HG03060 (cell line): ENCODE measurements at regions not wholly inside any gene's neighbourhood (a gene's known extent, or its start where the extent isn't known, plus 50 kb on each side); places are given as distances from the start of the nearest gene placed in this dataset.
"Not testable (repeated sequence)": the region's sequence is repeated elsewhere in the genome, so short reads cannot be mapped to it uniquely, and the experiment has no call there.

Experiments used
- ATAC-seq: cut with Tn5 transposase; IDR thresholded peaks from one replicate; pipeline ENCODE4 v1.9.1; 2021; ENCODE audit warnings: low read depth, moderate number of reproducible peaks; ENCODE audit not compliant: unreplicated experiment

DNA sequence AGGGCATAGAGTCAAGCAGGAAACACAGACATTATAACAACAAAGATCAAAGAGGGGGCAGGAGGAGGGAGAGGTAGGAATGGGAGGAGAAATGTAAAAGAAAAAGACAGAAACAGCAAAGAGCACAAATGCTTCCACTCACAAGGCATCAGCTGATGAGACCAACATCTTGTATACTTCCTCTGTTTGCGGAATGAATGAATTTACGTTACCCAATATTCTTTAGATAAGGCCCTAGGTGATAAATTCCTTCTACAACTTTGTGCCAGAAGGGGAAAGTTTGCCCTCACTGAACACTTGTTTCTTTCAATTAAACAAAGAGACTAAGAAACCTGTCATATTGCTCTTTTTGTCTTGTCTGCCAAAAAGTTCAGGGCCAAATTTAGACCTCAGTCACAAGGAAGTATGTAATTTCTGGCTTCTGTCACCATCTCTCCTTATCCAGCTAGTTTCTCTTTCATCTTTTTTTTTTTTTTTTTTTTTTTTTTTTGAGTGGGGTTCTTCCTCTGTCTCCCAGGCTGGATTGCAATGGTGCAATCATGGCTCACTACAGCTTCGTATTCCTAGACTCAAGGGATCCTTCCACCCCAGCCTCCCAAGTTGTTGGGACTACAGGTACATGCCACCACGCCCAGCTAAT, 116.4 kb upstream of the NANOS1 start:
- no peak for ATAC-seq

DNA sequence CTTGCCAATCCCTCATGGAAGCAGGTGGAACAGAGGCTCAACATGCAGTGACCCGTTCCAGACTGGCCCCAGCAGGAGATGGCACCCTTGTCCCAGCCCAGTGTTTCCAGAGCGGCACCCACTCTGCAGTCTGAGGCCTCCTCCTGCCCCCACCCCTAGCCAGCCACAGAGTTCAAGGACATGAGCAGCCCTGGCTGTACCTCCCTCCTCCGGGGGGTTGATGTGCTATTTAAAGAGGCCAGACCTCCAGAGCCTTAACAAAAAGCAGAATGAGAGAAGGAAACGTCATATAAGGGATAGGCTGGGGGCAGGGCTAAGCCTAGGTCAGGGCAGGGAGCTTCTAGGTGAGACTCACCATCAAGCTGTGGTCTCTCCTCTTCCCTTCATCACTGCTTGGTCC, 115.7 kb upstream of the NANOS1 start:
- ATAC-seq: no peak

DNA sequence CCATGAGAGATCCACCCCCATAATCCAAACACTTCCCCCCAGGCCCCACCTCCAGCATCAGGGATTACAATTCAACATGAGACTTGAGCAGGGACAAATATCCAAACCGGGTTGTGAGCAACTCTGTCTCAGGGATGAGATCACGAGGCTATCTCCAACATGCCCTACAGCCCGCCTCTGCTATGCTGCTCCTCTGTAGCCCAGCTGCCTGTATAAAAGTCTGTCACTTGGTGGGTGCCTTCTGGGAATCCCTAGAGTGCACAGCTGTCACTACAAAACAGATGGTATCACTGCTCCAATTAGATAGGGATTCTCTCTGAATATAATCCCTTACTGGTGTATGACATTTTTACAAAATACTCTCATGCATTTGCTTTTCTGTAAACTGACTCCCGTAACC, 114.9 kb upstream of the NANOS1 start:
- ATAC-seq: no peak

GRCh38 chr10:118915161-118915560, 114.4 kb upstream of the NANOS1 start:
- no peak for ATAC-seq

DNA sequence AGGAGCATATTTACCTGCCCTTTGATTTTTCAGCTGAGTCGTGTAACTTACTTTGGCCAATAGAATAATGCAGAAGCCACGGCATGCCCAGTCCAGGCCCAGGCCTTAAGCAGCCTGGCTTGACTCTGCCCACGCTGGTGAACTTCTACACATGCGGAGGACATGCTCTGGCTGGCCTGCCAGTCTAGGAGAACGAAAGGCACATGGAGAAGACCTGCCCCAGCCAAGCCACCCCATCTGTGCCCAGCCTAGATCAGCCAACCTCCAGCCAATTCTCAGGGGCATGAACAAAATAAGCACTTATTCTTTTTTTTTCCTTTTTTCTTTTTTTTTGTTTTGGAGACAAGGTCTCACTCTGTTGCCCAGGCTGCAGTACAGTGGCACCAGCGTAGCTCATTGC, 112.7 kb upstream of the NANOS1 start:
- no peak for ATAC-seq

GRCh38 chr10:118917701-118918100, 111.8 kb upstream of the NANOS1 start:
- ATAC-seq: no peak

- ATAC-seq: no peak
Measured at GRCh38 chr10:118918116-118918515, 111.4 kb upstream of the NANOS1 start.

DNA sequence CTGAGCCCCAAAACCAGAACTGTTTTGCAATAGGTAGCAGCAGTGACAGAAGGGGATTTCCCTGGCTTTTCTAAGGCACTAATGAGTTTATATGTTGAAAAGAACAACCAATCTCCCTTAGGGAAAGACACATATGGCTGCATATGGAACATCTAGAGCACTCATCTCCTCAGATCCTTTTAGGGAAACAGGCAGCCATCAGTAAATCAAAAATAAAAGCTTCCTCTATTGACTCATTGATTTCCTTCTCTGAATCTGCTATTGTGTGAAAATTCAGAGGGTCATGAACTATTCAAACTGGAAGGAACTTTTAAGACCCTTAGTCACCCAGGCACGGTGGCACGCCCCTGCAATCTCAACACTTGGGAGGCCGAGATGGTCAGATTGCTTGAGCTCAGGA, 110.9 kb upstream of the NANOS1 start:
- no peak for ATAC-seq

DNA sequence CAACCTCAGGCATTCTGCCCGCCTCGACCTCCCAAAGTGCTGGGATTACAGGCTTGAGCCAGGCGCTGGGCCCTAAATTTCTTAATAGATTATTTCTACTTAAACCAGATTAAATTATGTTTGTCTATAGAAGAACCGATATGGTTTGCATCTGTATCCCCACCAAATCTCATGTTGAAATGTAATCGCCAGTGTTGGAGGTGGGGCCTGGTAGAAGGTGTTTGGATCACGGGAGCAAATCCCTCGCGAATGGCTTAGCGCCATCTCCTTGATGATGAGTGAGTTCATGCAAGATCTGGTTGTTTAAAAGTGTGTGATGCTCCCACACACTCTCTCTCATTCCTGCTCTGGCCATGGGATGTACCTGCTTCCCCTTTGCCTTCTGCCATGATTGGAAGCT, 109.3 kb upstream of the NANOS1 start:
- ATAC-seq: no peak

GRCh38 chr10:118922226-118922625, 107.3 kb upstream of the NANOS1 start:
- no peak for ATAC-seq

- ATAC-seq: no peak
Measured at GRCh38 chr10:118922972-118923371, 106.5 kb upstream of the NANOS1 start.

GRCh38 chr10:118924493-118924892, 105.0 kb upstream of the NANOS1 start:
- no peak for ATAC-seq

GRCh38 chr10:118925404-118926071, 104.0 kb upstream of the NANOS1 start:
- ATAC-seq: no peak

DNA sequence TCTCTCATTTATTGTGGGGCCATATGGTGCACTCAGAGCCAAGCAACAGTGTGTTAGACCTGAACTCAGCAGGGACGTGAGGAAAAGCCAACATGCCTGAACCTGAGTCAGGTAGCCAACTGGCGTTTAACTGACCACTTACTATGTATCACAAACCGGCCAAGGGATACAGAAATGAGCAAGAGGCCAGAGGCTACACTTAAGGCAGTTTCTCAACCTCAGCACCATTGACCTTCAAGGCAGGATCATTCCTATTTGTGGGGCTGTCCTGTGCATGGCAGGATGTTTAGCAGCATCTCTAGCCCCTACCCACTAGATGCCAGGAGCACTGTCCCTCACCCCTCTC, 103.5 kb upstream of the NANOS1 start:
- ATAC-seq: no peak

DNA sequence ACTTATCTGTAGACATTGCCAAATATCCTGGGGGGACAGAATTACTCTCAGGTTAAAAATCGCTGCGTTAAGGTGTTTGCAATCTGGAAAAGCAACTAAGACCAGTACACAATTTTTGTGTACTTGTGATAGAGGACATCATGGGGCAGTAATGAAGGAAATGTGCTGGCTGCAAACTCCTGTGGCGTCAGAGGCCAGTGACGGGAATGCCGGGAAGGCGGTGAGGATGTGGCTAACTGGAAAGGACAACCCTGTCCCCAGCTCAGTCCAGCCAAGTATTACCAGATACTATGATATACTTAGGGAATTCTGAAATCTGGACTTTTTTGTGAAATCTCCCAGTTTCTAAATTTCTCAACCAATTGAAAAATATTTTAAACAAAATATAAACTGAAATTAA, 103.1 kb upstream of the NANOS1 start:
- ATAC-seq: no peak

DNA sequence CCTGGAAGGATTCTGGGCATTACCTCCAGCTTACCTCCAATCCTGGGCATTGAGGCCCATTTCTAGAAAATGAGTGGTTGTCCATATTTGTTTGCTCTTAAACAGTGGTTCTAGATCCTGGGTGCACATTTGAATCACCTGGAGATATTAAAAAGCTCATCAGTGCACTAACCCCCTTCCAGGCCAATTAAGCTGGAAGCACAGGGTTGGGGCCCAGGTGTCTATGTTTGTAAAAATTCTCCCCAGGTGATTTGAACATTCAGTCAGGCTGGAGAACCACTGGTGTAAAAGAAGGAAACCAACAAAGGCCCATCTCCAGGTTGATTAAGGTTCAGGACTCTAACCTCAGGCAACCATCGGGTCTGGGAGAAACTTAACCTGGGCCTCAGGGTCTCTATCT, 102.6 kb upstream of the NANOS1 start:
- ATAC-seq: no peak

- no peak for ATAC-seq
Measured at GRCh38 chr10:118927321-118927720, 102.2 kb upstream of the NANOS1 start.

DNA sequence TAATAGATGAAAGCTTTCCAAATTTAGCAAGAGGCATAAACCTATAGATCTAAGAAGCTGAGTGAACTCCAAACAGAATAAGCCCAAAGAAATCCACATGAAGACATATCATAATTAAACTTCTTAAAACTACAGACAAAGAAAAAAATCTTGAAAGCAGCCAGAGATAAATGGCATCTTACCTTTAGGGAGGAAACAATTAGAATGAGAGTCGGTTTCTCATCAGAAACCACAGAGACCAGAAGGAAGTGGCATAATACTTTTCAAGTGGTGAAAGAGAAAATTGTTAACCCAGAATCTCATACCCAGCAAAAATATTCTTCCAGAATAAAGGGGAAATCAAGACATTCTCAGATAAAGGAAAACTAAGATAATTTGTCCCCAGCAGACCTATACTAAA, 98.9 kb upstream of the NANOS1 start:
- no peak for ATAC-seq

- no peak for ATAC-seq
Measured at GRCh38 chr10:118931436-118931835, 98.1 kb upstream of the NANOS1 start.

DNA sequence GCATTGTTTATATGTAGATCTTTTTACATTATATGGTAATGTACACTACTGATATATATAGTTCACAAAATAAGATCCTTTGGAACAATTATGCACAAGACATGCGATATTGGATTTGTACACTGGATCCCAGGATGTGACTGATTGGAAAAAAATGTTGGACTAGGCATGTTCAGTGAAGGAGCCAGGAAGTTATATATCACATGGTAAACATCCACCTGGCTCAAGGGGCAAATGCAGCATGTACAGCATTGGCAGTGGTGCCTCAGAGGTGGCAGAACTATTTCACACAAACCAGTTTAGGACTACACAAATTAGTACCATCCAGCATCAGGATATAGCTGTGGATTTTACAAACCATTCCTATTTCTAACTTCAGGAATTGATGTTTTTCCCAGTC, 97.4 kb upstream of the NANOS1 start:
- ATAC-seq: not testable (repeated sequence)

GRCh38 chr10:118937226-118937625, 92.3 kb upstream of the NANOS1 start:
- no peak for ATAC-seq

GRCh38 chr10:118939211-118940007, 90.1 kb upstream of the NANOS1 start:
- ATAC-seq: no peak
